Left lobe of liver (tissue), 2 donors: ENCODE measurements at regions not wholly inside any gene's neighbourhood (a gene's known extent, or its start where the extent isn't known, plus 50 kb on each side); places are given as distances from the start of the nearest gene placed in this dataset.

Experiments used
- ATAC-seq: fragments of 200-7000 bp; cut with Tn5 transposase; one replicate; pipeline ENCODE4 v1.9.1; 2020; ENCODE audit warnings: mild to moderate bottlenecking, moderate library complexity
- DNase-seq: peaks from one replicate; pipeline ENCODE4 v3.0.0-alpha.2; 2020; ENCODE audit warnings: low spot score
- donor health status: DM: no; HTN: no; CAD: no; lungs with moderate emphysema.
- donor health status: DM: no; HTN: yes; CAD: no.

DNA sequence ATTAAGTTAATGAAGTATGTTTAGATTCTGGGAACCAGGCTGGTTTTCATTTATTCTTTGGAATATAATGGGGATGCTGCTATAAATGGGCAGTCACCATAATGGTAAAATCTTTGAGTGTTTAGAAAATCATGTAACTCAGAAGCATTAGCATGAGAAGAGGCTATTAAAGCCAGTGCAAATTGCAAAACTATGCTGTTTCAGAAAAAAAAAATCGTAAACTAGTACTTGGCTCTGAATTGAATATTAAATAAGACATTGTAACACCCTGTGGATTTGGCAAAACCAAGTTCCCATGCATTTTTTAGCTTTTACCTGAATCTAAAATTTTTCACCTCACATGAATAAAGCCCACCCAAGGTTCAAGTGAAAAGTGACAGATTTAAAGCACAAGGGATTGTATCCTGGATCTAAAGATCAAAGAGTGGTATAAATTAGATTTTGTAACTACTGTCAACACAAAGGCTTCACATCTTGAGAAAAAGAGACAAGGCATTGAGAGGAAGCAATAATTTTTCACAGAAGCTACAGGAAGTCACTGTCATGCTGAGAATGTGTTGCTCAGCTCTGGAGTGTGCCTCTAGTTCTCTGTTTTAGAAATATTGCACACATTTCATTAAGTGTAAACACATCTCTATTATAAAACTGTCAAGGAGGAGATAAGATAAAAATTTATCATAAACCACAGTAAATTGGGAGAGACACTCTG lies 142.2 kb downstream of the ABCA8 start:
- DNase-seq = no peak
- peak; percentile 19 for ATAC-seq

DNA sequence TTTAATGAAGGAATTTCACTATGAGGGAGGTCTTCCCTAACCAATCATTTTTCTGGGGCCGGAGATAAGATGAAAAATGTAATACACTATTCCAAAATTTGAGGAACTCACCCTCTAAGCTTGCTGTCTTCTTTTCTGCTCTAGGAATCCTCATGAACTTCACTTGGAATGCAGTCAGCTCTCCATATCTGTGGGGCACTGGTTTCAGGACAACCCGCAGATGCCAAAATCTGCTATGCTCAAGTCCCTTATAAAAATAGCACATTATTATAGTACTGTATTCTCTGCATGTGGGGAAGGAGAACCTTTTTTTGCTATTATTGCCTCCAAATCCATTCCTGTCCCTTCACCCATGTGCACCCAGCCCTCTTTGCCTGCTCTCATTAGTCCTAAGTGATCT lies 146.0 kb downstream of the ABCA8 start:
- DNase-seq (no peak), ATAC-seq (no peak)

GRCh38 chr17:68807998-68808772 lies 147.0 kb downstream of the ABCA8 start:
- ATAC-seq = no peak

GRCh38 chr17:68805609-68806008 lies 149.6 kb downstream of the ABCA8 start:
- no peak for DNase-seq
- no peak for ATAC-seq

More at GRCh38 chr17:68807998-68808772, 147.0 kb downstream of the ABCA8 start:
- DNase-seq = no peak

- DNase-seq (no peak), ATAC-seq (peak; percentile 44)
Observed at GRCh38 chr17:68804777-68805520, 150.2 kb downstream of the ABCA8 start.

GRCh38 chr17:68803164-68803929 lies 151.8 kb downstream of the ABCA8 start:
- no peak for DNase-seq
- no peak for ATAC-seq

DNA sequence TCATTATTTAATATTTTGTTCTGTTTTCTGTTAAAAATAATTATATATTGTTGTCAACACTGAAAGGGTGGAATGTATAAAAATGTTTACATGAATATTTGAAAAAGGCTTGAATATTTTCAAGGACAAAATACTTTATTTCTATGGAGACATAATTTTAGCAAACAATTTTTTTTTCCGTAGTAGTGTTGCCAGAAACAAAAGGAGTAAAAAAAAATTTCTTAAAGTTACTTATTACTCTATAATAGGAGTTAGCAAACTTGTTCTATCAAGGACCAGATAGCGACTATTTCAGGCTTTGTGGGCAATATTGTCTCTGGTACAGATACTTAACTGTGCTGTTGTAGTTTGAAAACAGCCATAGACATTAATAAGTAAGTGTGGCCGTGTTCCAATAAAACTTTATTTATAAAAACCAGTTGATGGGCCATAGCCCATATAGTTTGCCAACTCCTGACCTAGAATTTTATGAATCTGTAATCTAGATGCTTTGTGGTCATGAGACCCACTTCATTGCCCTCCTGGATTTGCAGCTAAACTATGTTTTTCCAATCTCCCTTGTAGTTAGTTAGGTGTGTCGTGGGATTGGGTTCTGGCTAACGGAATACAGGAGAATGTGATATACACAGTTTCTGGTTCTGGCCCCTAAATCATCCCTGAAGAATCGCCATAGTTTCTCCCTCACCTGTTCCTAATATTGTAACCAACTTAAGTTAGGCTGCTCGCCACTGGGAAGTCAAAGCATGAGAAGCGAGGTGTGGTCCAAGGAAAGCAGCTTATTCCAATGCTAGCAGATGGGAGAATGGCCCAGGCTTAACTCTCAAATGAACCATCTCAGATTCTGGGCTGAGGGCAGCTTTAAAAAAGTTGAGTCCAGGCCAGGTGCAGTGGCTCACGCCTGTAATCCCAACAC lies 153.6 kb downstream of the ABCA8 start:
- DNase-seq (no peak), ATAC-seq (no peak)

DNA sequence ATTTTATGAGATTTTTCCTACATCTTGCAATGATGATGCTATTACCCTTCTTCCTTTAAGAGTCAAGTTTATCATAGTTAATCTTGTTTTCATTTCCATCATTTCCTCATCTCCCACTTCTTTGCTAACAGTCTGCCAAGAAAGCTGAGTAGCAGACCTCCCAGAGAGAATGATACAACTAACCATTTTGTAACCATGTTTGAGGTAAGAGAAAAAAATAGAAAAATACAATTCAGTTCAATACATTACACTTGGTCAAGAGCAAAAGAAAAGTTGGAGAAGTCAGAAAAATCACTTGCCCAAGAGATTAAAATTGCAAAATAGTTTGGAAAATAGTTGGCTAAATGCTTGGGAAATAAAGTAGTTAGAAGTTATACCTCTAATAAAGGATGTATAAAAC lies 154.4 kb downstream of the ABCA8 start:
- DNase-seq (no peak), ATAC-seq (no peak)

GRCh38 chr17:68794636-68795434 lies 160.4 kb downstream of the ABCA8 start:
- ATAC-seq (no peak), DNase-seq (no peak)

GRCh38 chr17:68792873-68793272 lies 162.3 kb downstream of the ABCA8 start:
- ATAC-seq (no peak), DNase-seq (no peak)

GRCh38 chr17:68792042-68792685 lies 163.0 kb downstream of the ABCA8 start:
- DNase-seq (no peak), ATAC-seq (no peak)

DNA sequence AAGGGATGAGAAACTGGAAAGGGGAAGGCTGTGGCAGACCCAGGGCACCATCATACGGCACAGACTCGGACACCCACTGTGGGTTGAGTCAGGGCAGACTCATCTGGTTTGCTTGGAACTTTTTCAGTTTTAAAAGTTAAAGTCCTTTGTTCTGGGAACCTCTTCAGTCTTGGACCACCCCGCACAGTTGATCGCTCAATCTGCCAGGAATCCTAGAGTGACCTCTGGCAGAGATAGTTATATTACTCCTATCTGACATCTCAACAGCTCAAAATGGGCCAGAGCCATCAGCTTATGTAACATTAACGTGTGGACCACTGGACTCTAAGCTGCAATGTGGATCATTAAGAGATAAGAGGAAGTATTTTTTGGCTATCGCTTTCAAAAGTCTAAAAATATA lies 164.3 kb downstream of the ABCA8 start:
- peak; percentile 70 for ATAC-seq
- DNase-seq = peak; percentile 81

DNA sequence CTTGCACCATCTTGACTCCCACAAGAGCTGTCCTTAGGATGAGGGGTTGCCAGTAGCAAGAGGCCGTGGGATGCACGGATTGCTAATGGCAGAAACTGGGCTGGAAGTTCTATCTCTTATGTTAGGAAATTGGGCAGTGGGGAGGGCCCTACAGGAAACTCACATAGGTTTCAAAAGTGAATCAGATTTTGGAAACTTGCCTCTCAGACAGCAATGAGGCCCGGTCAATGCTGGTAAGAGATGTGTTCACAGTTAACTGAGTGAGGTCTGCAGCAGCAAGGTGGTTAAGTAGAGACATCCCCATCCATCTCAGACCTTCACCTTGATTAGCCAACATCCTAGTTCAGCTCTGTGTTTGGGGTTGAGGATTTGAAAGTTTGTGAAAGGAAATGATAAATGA lies 164.7 kb downstream of the ABCA8 start:
- DNase-seq (no peak), ATAC-seq (peak; percentile 5)

DNA sequence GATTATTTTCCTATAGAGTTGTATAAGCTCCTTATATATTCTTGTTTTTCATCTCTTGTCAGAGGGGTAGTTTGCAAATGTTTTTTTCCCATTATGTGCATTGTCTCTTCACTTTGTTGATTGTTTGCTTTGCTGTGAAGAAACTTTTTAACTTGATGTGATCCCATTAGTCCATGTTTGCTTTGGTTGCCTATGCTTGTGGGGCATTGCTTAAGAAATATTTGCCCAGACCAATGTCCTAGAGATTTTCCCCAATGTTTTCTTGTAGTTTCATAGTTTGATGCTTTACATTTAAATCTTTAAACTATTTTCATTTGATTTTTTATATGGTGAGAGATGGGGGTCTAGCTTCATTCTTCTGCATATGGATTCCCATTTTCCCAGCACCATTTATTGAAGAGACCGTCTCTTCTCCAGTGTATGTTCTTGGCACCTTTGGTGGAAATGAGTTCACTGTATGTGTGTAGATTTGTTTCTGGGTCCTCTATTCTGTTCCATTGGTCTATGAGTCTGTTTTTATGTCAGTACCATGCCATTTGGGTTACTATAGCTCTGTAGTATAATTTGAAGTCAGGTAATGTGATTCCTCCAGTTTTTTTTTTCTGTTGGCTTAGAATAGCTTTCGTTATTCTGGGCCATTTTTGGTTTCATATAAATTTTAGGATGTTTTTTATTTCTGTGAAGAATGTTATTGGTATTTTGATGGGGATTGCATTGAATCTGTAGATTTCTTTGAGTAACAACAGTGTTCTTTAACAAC lies 165.8 kb downstream of the ABCA8 start:
- ATAC-seq (no peak), DNase-seq (no peak)

DNA sequence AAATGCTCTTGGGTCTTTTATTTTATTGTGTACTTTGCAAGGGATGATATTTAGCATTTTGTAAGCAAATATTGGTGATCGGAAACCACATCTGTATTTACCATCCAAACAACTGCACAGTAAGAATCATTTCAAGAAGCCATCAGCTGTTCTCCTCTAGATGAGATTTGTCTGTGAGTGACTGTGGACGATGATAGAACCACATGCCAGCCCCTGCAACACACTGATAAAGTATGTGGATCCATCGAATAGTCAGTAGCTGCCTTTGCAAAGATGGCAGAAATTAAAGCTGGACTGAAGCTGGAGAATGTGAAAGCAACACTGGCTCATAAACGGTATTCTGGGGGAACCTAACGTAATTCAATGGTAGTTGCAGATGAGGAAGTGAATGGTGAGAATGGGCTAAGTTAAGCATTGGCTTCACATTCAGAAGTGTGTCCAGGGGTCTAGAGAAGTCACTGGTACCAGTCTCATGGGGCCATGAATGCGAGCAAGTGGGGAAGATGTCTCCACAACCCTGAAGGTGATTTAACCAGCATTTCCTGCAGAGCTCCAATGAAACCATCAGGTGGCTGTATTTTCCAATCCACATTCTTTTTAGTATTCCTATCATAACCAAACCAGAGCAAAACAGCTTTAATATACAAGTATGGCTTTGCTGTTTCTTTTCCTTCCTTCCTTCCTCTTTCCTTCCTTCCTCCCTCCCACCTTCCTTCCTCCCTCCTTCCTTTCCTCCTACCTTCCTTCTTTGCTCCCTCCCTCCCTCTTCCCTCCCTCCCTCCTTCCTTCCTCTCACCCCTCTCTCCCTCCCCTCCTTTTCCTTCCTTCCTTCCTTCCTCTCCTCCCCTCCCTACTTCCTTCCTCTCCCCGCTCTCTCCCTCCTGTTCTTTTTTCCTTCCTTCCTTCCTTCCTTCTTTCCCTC lies 169.4 kb downstream of the ABCA8 start:
- ATAC-seq (peak; percentile 71), DNase-seq (no peak)

DNA sequence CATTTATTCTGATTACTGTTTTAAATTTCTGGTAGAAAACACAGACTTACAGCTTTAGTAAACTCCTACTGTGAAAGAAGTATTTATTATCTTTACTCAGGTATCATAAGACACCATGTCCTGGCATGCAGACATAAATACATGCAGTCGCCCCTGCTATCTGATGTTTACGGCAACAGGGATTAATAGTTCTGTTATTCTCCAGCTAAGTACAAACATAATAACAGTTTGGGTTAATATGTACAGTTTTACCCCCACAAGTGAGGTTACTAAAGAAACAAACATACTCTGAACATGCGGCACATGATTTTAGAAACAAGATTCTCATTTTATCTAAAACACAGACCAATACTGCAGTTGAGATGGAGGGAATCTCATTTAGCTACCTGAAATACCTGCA lies 170.8 kb downstream of the ABCA8 start:
- no peak for ATAC-seq

DNA sequence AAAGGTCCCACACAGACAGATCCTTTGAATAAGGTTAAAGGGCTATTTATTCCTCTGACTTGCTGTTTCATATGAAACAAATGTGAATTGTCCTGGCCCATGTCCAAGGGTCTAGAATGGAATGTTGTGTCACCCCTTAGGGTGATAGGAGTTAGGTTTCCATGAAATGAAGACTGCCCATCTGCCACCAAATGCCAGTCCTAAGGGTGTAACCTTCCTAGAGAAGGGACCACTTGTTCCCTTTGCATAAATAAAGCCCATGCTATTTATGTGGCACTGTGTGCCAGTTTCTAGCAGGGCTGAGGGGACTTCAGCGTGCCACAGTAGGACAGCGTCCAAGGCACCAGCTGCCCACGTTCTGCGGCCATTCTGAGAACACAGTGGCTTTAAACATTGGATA lies 171.3 kb downstream of the ABCA8 start:
- no peak for ATAC-seq
- DNase-seq = no peak

More for the DNA sequence above, 170.8 kb downstream of the ABCA8 start:
- no peak for DNase-seq
